ENCODE measurements at regions not wholly inside any gene's neighbourhood (a gene's known extent, or its start where the extent isn't known, plus 50 kb on each side); places are given as distances from the start of the nearest gene placed in this dataset.

GRCh38 chr6:91796603-91797002, 1209.7 kb upstream of the MAP3K7 start:
- H3K4me1 Mint-ChIP-seq: no peaks in the 10 kb centered on the region

GRCh38 chr6:91788501-91788900, 1201.6 kb upstream of the MAP3K7 start:
- H3K36me3 Mint-ChIP-seq (ENCODE audit: low read depth): no peaks in the 10 kb centered on the region
- no peak for TF ChIP-seq CTCF (IDR thresholded peaks at IDR 0.05; ENCODE audit: unreplicated experiment in 3 of 3)
- peaks cover 4% of the 10 kb centered on the region for H3K27me3 Mint-ChIP-seq (ENCODE audit: low read depth)
- H3K4me1 Mint-ChIP-seq: peaks cover 6% of the 10 kb centered on the region
- no peak overlapping the region for H3K27ac Mint-ChIP-seq
- no peaks in the 10 kb centered on the region for H3K9me3 Mint-ChIP-seq
- H3K4me3 Mint-ChIP-seq: no peak overlapping the region

More at GRCh38 chr6:91796603-91797002, 1209.7 kb upstream of the MAP3K7 start:
- TF ChIP-seq CTCF (IDR thresholded peaks at IDR 0.05; ENCODE audit: unreplicated experiment in 3 of 3): no peak
- Mint-ChIP-seq H3K27me3 (ENCODE audit: low read depth) (no peaks in the 10 kb centered on the region), H3K36me3 (ENCODE audit: low read depth) (no peaks in the 10 kb centered on the region), H3K4me3 (no peak overlapping the region), H3K27ac (no peak overlapping the region), H3K9me3 (no peaks in the 10 kb centered on the region)

GRCh38 chr6:91786474-91787184, 1199.8 kb upstream of the MAP3K7 start:
- H3K27me3 Mint-ChIP-seq (ENCODE audit: low read depth): peaks cover 4% of the 10 kb centered on the region
- no peak overlapping the region for H3K27ac Mint-ChIP-seq
- no peaks in the 10 kb centered on the region for H3K36me3 Mint-ChIP-seq (ENCODE audit: low read depth)
- no peak overlapping the region for H3K4me3 Mint-ChIP-seq
- H3K4me1 Mint-ChIP-seq: peaks cover 10% of the 10 kb centered on the region
- TF ChIP-seq CTCF (IDR thresholded peaks at IDR 0.05; ENCODE audit: unreplicated experiment in 3 of 3): no peak
- peaks cover 5% of the 10 kb centered on the region for H3K9me3 Mint-ChIP-seq

GRCh38 chr6:91782802-91783201, 1195.9 kb upstream of the MAP3K7 start:
- no peak overlapping the region for H3K4me3 Mint-ChIP-seq
- peaks cover 6% of the 10 kb centered on the region for H3K9me3 Mint-ChIP-seq
- H3K27me3 Mint-ChIP-seq (ENCODE audit: low read depth): peaks cover 4% of the 10 kb centered on the region
- no peaks in the 10 kb centered on the region for H3K36me3 Mint-ChIP-seq (ENCODE audit: low read depth)
- peak overlapping the region in 1 of 3 experiments; percentile 88 for H3K27ac Mint-ChIP-seq
- no peak for TF ChIP-seq CTCF (IDR thresholded peaks at IDR 0.05; ENCODE audit: unreplicated experiment in 3 of 3)
- H3K4me1 Mint-ChIP-seq: peaks cover 11% of the 10 kb centered on the region

GRCh38 chr6:91781946-91782345, 1195.1 kb upstream of the MAP3K7 start:
- Mint-ChIP-seq H3K36me3 (ENCODE audit: low read depth) (no peaks in the 10 kb centered on the region), H3K27me3 (ENCODE audit: low read depth) (peaks cover 3% of the 10 kb centered on the region), H3K27ac (peak overlapping the region in 2 of 3 experiments; percentile 77 to 88), H3K4me1 (peaks cover 11% of the 10 kb centered on the region), H3K9me3 (peaks cover 6% of the 10 kb centered on the region), H3K4me3 (no peak overlapping the region)
- no peak for TF ChIP-seq CTCF (IDR thresholded peaks at IDR 0.05; ENCODE audit: unreplicated experiment in 3 of 3)

GRCh38 chr6:91780270-91780669, 1193.4 kb upstream of the MAP3K7 start:
- Mint-ChIP-seq H3K36me3 (ENCODE audit: low read depth) (no peaks in the 10 kb centered on the region), H3K9me3 (peaks cover 20% of the 10 kb centered on the region), H3K4me1 (peaks cover 5% of the 10 kb centered on the region), H3K4me3 (no peak overlapping the region), H3K27ac (no peak overlapping the region), H3K27me3 (ENCODE audit: low read depth) (no peaks in the 10 kb centered on the region)
- no peak for TF ChIP-seq CTCF (IDR thresholded peaks at IDR 0.05; ENCODE audit: unreplicated experiment in 3 of 3)

Measured in nephron (organoid).